ENCODE measurements at regions not wholly inside any gene's neighbourhood (a gene's known extent, or its start where the extent isn't known, plus 50 kb on each side); places are given as distances from the start of the nearest gene placed in this dataset.
A peak's percentile ranks its signal among the peaks of the same experiment; 100 is the strongest.
"Not testable (repeated sequence)": the region's sequence is repeated elsewhere in the genome, so short reads cannot be mapped to it uniquely, and the experiment has no call there.

- H3K27ac ChIP-seq (ENCODE audit: low read depth in 1 of 2, low read length in 2 of 2): no peak overlapping the region
- no peaks in the 10 kb centered on the region for H3K79me2 ChIP-seq (ENCODE audit: insufficient read depth, low read length)
- no peak for TF ChIP-seq CTCF (IDR thresholded peaks at IDR 0.05)
- WGBS (ENCODE audit: insufficient coverage): 96% methylated on average over 50 of the region's 52 CpGs
- Mint-ChIP-seq H3K27me3 (ENCODE audit: low read depth in 3 of 3) (no peaks in the 10 kb centered on the region), H3K9me3 (peaks cover 6 to 15% (median 12%) of the 10 kb centered on the region in 7 donors), H3K36me3 (no peaks in the 10 kb centered on the region), H3K4me3 (no peak overlapping the region), H3K4me1 (no peaks in the 10 kb centered on the region), H3K27ac (peak overlapping the region in 1 of 7 donors; percentile 68)
- no peak for DNase-seq
- no peak overlapping the region for H3K9ac ChIP-seq (ENCODE audit: insufficient read depth, low read length, poor library complexity, severe bottlenecking)
- H4K20me1 ChIP-seq (ENCODE audit: insufficient read depth, low read length): no peaks in the 10 kb centered on the region
- H3K9me3 ChIP-seq (replicated peaks in 1 of 2; ENCODE audit: control insufficient read depth in 1 of 2, insufficient read depth in 1 of 2, low read length in 2 of 2): peaks cover 9 to 18% of the 10 kb centered on the region in 2 donors
- no peak overlapping the region for H3K4me3 ChIP-seq (replicated peaks in 1 of 3; ENCODE audit: low read depth in 2 of 3, low read length in 3 of 3)
- intact Hi-C loops (cut with micrococcal nuclease): no loop called here
- H3K36me3 ChIP-seq (replicated peaks in 1 of 2; ENCODE audit: control insufficient read depth in 1 of 2, insufficient read depth in 2 of 2, low read length in 2 of 2): no peaks in the 10 kb centered on the region
- H2AFZ ChIP-seq (ENCODE audit: insufficient read depth, low read depth, low read length, poor library complexity, severe bottlenecking): no peak overlapping the region
- H3K4me2 ChIP-seq (replicated peaks; ENCODE audit: extremely low read depth, low read length, poor library complexity, severe bottlenecking): no peak overlapping the region
- no peaks in the 10 kb centered on the region for H3K27me3 ChIP-seq (ENCODE audit: control insufficient read depth in 2 of 2, insufficient read depth in 2 of 2, low read length in 2 of 2)
- no peaks in the 10 kb centered on the region for H3K4me1 ChIP-seq (ENCODE audit: control insufficient read depth in 1 of 2, insufficient read depth in 2 of 2, low read length in 2 of 2)
Observed at GRCh38 chr7:10779465-10780399, 193.9 kb upstream of the PHF14 start.

- Mint-ChIP-seq H3K9me3 (peaks cover 6 to 15% (median 12%) of the 10 kb centered on the region in 7 donors), H3K4me3 (no peak overlapping the region), H3K27ac (no peak overlapping the region), H3K36me3 (no peaks in the 10 kb centered on the region), H3K27me3 (ENCODE audit: low read depth in 3 of 3) (no peaks in the 10 kb centered on the region), H3K4me1 (no peaks in the 10 kb centered on the region)
- Histone ChIP-seq H3K4me1 (ENCODE audit: control insufficient read depth in 1 of 2, insufficient read depth in 2 of 2, low read length in 2 of 2) (no peaks in the 10 kb centered on the region), H2AFZ (ENCODE audit: insufficient read depth, low read depth, low read length, poor library complexity, severe bottlenecking) (no peak overlapping the region), H3K27me3 (ENCODE audit: control insufficient read depth in 2 of 2, insufficient read depth in 2 of 2, low read length in 2 of 2) (no peaks in the 10 kb centered on the region), H3K79me2 (ENCODE audit: insufficient read depth, low read length) (no peaks in the 10 kb centered on the region), H3K4me2 (replicated peaks; ENCODE audit: extremely low read depth, low read length, poor library complexity, severe bottlenecking) (no peak overlapping the region), H3K4me3 (replicated peaks in 1 of 3; ENCODE audit: low read depth in 2 of 3, low read length in 3 of 3) (no peak overlapping the region), H3K9ac (ENCODE audit: insufficient read depth, low read length, poor library complexity, severe bottlenecking) (no peak overlapping the region), H4K20me1 (ENCODE audit: insufficient read depth, low read length) (no peaks in the 10 kb centered on the region), H3K27ac (ENCODE audit: low read depth in 1 of 2, low read length in 2 of 2) (no peak overlapping the region), H3K36me3 (replicated peaks in 1 of 2; ENCODE audit: control insufficient read depth in 1 of 2, insufficient read depth in 2 of 2, low read length in 2 of 2) (no peaks in the 10 kb centered on the region), H3K9me3 (replicated peaks in 1 of 2; ENCODE audit: control insufficient read depth in 1 of 2, insufficient read depth in 1 of 2, low read length in 2 of 2) (peaks cover 9 to 15% of the 10 kb centered on the region in 2 donors)
- DNase-seq: no peak
- WGBS (ENCODE audit: insufficient coverage): 92% methylated on average over 3 of the region's 7 CpGs
- intact Hi-C loops (cut with micrococcal nuclease): no loop called here
- TF ChIP-seq CTCF (IDR thresholded peaks at IDR 0.05): no peak
Observed at GRCh38 chr7:10780400-10780747, 193.3 kb upstream of the PHF14 start.

GRCh38 chr7:10786976-10787375, 186.7 kb upstream of the PHF14 start:
- H3K27me3 Mint-ChIP-seq (ENCODE audit: low read depth in 3 of 3); H3K4me3 ChIP-seq (replicated peaks in 1 of 3; ENCODE audit: low read depth in 2 of 3, low read length in 3 of 3); H3K27me3 ChIP-seq (ENCODE audit: control insufficient read depth in 2 of 2, insufficient read depth in 2 of 2, low read length in 2 of 2); DNase-seq; H4K20me1 ChIP-seq (ENCODE audit: insufficient read depth, low read length); H3K9me3 ChIP-seq (replicated peaks in 1 of 2; ENCODE audit: control insufficient read depth in 1 of 2, insufficient read depth in 1 of 2, low read length in 2 of 2); intact Hi-C loops (cut with micrococcal nuclease); H3K36me3 ChIP-seq (replicated peaks in 1 of 2; ENCODE audit: control insufficient read depth in 1 of 2, insufficient read depth in 2 of 2, low read length in 2 of 2); H3K36me3 Mint-ChIP-seq; H3K4me2 ChIP-seq (replicated peaks; ENCODE audit: extremely low read depth, low read length, poor library complexity, severe bottlenecking); H3K79me2 ChIP-seq (ENCODE audit: insufficient read depth, low read length); H3K4me1 Mint-ChIP-seq; H3K9ac ChIP-seq (ENCODE audit: insufficient read depth, low read length, poor library complexity, severe bottlenecking); H3K27ac ChIP-seq (ENCODE audit: low read depth in 1 of 2, low read length in 2 of 2); H2AFZ ChIP-seq (ENCODE audit: insufficient read depth, low read depth, low read length, poor library complexity, severe bottlenecking); H3K27ac Mint-ChIP-seq; H3K4me1 ChIP-seq (ENCODE audit: control insufficient read depth in 1 of 2, insufficient read depth in 2 of 2, low read length in 2 of 2); H3K4me3 Mint-ChIP-seq: not testable (repeated sequence)
- peaks cover 3 to 10% (median 4%) of the 10 kb centered on the region in 7 donors for H3K9me3 Mint-ChIP-seq
- 100% methylated on average over 1 of the region's 9 CpGs for WGBS (ENCODE audit: insufficient coverage)
